ENCODE measurements at regions not wholly inside any gene's neighbourhood (a gene's known extent, or its start where the extent isn't known, plus 50 kb on each side); places are given as distances from the start of the nearest gene placed in this dataset.

- H3K36me3 Mint-ChIP-seq, result no peaks in the 10 kb centered on the region
- CTCF ChIA-PET, result interaction anchor here (1.5 kb wide), 1 partner anchor 15 kb away, joined by 8 read pairs; no protein-coding TSS in a partner anchor
- no peaks in the 10 kb centered on the region for H3K27me3 Mint-ChIP-seq (ENCODE audit: low read depth)
- no peak for TF ChIP-seq USF1 (CRISPR knock-in tag; IDR thresholded peaks at IDR 0.05)
- no peak for TF ChIP-seq PRRX2 (CRISPR knock-in tag; IDR thresholded peaks at IDR 0.05)
- TF ChIP-seq IRF2 (CRISPR knock-in tag; IDR thresholded peaks at IDR 0.05; ENCODE audit: borderline replicate concordance, low read depth), result no peak
- no peak for TF ChIP-seq PRDM15 (CRISPR knock-in tag; IDR thresholded peaks at IDR 0.05)
- no peak for TF ChIP-seq FOXJ3 (CRISPR knock-in tag; IDR thresholded peaks at IDR 0.05; ENCODE audit: borderline replicate concordance)
- no peak for TF ChIP-seq JAZF1 (CRISPR knock-in tag; IDR thresholded peaks at IDR 0.05)
- TF ChIP-seq CBFB (CRISPR knock-in tag; IDR thresholded peaks at IDR 0.05; ENCODE audit: low read depth), result no peak
- no peak for TF ChIP-seq SMAD3 (CRISPR knock-in tag; IDR thresholded peaks at IDR 0.05; ENCODE audit: borderline replicate concordance)
- TF ChIP-seq NR2C2 (CRISPR knock-in tag; IDR thresholded peaks at IDR 0.05), result no peak
- no peak for TF ChIP-seq ZNF121 (CRISPR knock-in tag; IDR thresholded peaks at IDR 0.05)
- TF ChIP-seq ATF2 (CRISPR knock-in tag; IDR thresholded peaks at IDR 0.05; ENCODE audit: borderline replicate concordance, low read depth), result no peak
- no peak for TF ChIP-seq STAT6 (CRISPR knock-in tag; conservative IDR thresholded peaks at IDR 0.05; ENCODE audit: low read depth)
- no peak for TF ChIP-seq ZNF317 (CRISPR knock-in tag; IDR thresholded peaks at IDR 0.05; ENCODE audit: borderline replicate concordance, low read depth)
- TF ChIP-seq PREB (CRISPR knock-in tag; IDR thresholded peaks at IDR 0.05; ENCODE audit: borderline replicate concordance), result no peak
- peaks cover 3% of the 10 kb centered on the region; the same call in 1 of the 2 replicates for H3K9me3 Mint-ChIP-seq
- H3K27ac Mint-ChIP-seq, result no peak overlapping the region
- peaks cover 11% of the 10 kb centered on the region for H3K4me1 Mint-ChIP-seq
- ATAC-seq (no peak), DNase-seq (ENCODE audit: low spot score) (no peak)
- no peak overlapping the region for H3K4me3 Mint-ChIP-seq
- POLR2A ChIA-PET, result no interaction called here
Measured at GRCh38 chr13:94952787-94953186, 240.4 kb upstream of the SOX21 start.

- Mint-ChIP-seq H3K27me3 (ENCODE audit: low read depth) (peaks cover 3% of the 10 kb centered on the region), H3K27ac (no peak overlapping the region), H3K9me3 (peaks cover 3% of the 10 kb centered on the region; the same call in 1 of the 2 replicates), H3K36me3 (no peaks in the 10 kb centered on the region), H3K4me3 (no peak overlapping the region), H3K4me1 (peaks cover 25% of the 10 kb centered on the region)
- ATAC-seq, result peak; percentile 65
- ChIA-PET CTCF (interaction anchor here (0.7 to 2.3 kb wide), 7 partner anchors 17 to 330 kb away, joined by 3 to 13 read pairs (median 3); no protein-coding TSS in a partner anchor), POLR2A (no interaction called here)
- no peak for DNase-seq (ENCODE audit: low spot score)
- TF ChIP-seq HMGA2 (CRISPR knock-in tag; IDR thresholded peaks at IDR 0.05), result no peak
- no peak for TF ChIP-seq JAZF1 (CRISPR knock-in tag; IDR thresholded peaks at IDR 0.05)
- TF ChIP-seq ZMAT4 (CRISPR knock-in tag; IDR thresholded peaks at IDR 0.05), result no peak
- TF ChIP-seq CREM (CRISPR knock-in tag; IDR thresholded peaks at IDR 0.05), result no peak
- TF ChIP-seq ETV6 (CRISPR knock-in tag; IDR thresholded peaks at IDR 0.05), result no peak
- no peak for TF ChIP-seq ZSCAN18 (CRISPR knock-in tag; IDR thresholded peaks at IDR 0.05)
- TF ChIP-seq HMGXB4 (CRISPR knock-in tag; IDR thresholded peaks at IDR 0.05), result no peak
- no peak for TF ChIP-seq ATF3 (CRISPR knock-in tag; conservative IDR thresholded peaks at IDR 0.05)
Measured at GRCh38 chr13:94950303-94950702, 238.0 kb upstream of the SOX21 start.
